A673 (cell line): ENCODE measurements at regions not wholly inside any gene's neighbourhood (a gene's known extent, or its start where the extent isn't known, plus 50 kb on each side); places are given as distances from the start of the nearest gene placed in this dataset.

Source experiments
- BruUV-seq: library from RNA; stranded (reverse); fragments of 400-500 nt; replicated peaks from 2 replicates; lab custom pipeline; 2021; lab: Mats Ljungman, UMichigan
- CTCF ChIA-PET: fragments of 300-600 bp; sonication (Branson Sonifier 250); formaldehyde crosslinking; loops from one replicate; lab custom pipeline; 2022; ENCODE audit warnings: antibody characterized with exemption; lab: Charles Lee
- POLR2A ChIA-PET: fragments of 300-600 bp; sonication (Branson Sonifier 250); formaldehyde crosslinking; loops from one replicate; lab custom pipeline; 2022; ENCODE audit warnings: antibody characterized with exemption; ENCODE audit not compliant: low non-redundant PET; lab: Charles Lee
- DNase-seq: peaks from one replicate; pipeline ENCODE4 v3.0.0-alpha.2; 2015; ENCODE audit warnings: low spot score
- H3K27ac ChIP-seq: fragments of 200-600 bp; sonication (generic); 2 replicates; pipeline ENCODE4 v1.5.1; 2016; ENCODE audit warnings: mixed run types, low read depth, mild to moderate bottlenecking, mixed read lengths, antibody characterized with exemption, low read length; ENCODE audit not compliant: poor library complexity, severe bottlenecking
- H3K27me3 ChIP-seq: fragments of 200-600 bp; sonication (generic); replicated peaks from 2 replicates; pipeline ENCODE4 v1.6.1; 2017; ENCODE audit warnings: mixed run types, low read depth, mild to moderate bottlenecking, mixed read lengths, antibody characterized with exemption, low read length; ENCODE audit not compliant: insufficient read depth, poor library complexity
- H3K36me3 ChIP-seq: fragments of 200-600 bp; sonication (generic); 2 replicates; pipeline ENCODE4 v1.6.1; 2016; ENCODE audit warnings: mixed run types, mild to moderate bottlenecking, mixed read lengths, antibody characterized with exemption, low read length; ENCODE audit not compliant: insufficient read depth, poor library complexity, severe bottlenecking
- H3K4me1 ChIP-seq: fragments of 200-600 bp; sonication (generic); 2 replicates; pipeline ENCODE4 v1.6.1; 2017; ENCODE audit warnings: mixed run types, mild to moderate bottlenecking, mixed read lengths, antibody characterized with exemption, low read length; ENCODE audit not compliant: insufficient read depth, poor library complexity, severe bottlenecking
- H3K4me3 ChIP-seq: fragments of 200-600 bp; sonication (generic); 2 replicates; pipeline ENCODE4 v1.5.1; 2016; ENCODE audit warnings: low read depth, mixed run types, mild to moderate bottlenecking, mixed read lengths, low read length; ENCODE audit not compliant: poor library complexity, severe bottlenecking
- H3K9me3 ChIP-seq: fragments of 200-600 bp; sonication (generic); 2 replicates; pipeline ENCODE4 v1.6.1; 2016; ENCODE audit warnings: mixed run types, low read depth, mild to moderate bottlenecking, mixed read lengths, antibody characterized with exemption, low read length; ENCODE audit not compliant: poor library complexity, severe bottlenecking
- EZH2 ChIP-seq: fragments of 200-600 bp; sonication (generic); IDR thresholded peaks from 2 replicates; pipeline ENCODE4 v1.6.1; 2017; ENCODE audit warnings: borderline replicate concordance, low read depth, mild to moderate bottlenecking, mixed read lengths, antibody characterized with exemption, low read length; ENCODE audit not compliant: poor library complexity, severe bottlenecking
- intact Hi-C: fragments of 100-400 bp; cut with micrococcal nuclease; formaldehyde crosslinking; loops from one replicate; pipeline ENCODE4 v1.10.0; 2022; ENCODE audit not compliant: unreplicated experiment
- TF ChIP-seq, protein P1 (sequence below): fragments of 300-800, 200-600 bp; sonication (generic); conservative IDR thresholded peaks from 2 replicates; pipeline ENCODE4 v1.5.1; 2017; ENCODE audit warnings: low read depth, mild to moderate bottlenecking, antibody characterized with exemption, low read length, moderate library complexity, mixed read lengths

DNA sequence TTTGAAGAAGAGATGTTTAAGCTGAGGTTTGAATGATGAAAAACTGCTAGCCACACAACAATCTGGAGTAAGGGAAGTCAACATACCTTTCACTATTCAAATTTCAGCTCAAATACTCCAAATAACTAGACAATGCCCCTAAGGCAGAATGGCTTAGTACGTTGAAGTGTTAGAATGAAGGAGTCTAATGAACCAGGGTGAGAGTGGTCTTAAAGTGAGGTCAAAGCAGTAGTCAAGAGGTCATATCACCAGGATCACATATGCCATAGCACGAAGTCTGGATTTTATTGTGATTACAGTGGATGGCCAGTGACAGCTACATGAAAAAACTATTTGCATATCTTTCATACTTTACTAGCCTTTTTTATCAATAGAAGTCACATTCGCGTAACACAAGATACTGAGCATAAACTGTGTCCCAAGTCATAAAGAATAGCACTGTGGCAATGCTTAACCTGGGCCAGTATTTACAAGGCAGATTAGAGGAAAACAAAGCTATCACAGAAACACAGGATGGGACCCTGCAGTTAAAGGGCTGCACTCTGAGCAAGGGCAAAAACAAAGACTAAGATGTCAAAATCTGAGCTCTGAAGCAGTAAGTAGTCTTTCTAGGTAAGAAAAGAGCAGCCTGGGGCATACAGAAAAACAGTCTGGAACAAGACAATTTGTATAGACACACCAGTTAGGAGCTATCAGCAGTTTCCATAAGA is 61.5 kb downstream of the HYCC1 start:
- CTCF ChIA-PET: no interaction called here
- no peaks in the 10 kb centered on the region for H3K27me3 ChIP-seq
- H3K9me3 ChIP-seq: no peaks in the 10 kb centered on the region
- no TSS peak for BruUV-seq
- H3K4me3 ChIP-seq: no peak overlapping the region
- TF ChIP-seq, protein P1, sequence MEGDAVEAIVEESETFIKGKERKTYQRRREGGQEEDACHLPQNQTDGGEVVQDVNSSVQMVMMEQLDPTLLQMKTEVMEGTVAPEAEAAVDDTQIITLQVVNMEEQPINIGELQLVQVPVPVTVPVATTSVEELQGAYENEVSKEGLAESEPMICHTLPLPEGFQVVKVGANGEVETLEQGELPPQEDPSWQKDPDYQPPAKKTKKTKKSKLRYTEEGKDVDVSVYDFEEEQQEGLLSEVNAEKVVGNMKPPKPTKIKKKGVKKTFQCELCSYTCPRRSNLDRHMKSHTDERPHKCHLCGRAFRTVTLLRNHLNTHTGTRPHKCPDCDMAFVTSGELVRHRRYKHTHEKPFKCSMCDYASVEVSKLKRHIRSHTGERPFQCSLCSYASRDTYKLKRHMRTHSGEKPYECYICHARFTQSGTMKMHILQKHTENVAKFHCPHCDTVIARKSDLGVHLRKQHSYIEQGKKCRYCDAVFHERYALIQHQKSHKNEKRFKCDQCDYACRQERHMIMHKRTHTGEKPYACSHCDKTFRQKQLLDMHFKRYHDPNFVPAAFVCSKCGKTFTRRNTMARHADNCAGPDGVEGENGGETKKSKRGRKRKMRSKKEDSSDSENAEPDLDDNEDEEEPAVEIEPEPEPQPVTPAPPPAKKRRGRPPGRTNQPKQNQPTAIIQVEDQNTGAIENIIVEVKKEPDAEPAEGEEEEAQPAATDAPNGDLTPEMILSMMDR: no peak
- no peak for TF ChIP-seq EZH2
- POLR2A ChIA-PET: no interaction called here
- no peaks in the 10 kb centered on the region for H3K36me3 ChIP-seq
- intact Hi-C loops: no loop called here
- DNase-seq: no peak
- no peaks in the 10 kb centered on the region for H3K4me1 ChIP-seq
- H3K27ac ChIP-seq: no peak overlapping the region

DNA sequence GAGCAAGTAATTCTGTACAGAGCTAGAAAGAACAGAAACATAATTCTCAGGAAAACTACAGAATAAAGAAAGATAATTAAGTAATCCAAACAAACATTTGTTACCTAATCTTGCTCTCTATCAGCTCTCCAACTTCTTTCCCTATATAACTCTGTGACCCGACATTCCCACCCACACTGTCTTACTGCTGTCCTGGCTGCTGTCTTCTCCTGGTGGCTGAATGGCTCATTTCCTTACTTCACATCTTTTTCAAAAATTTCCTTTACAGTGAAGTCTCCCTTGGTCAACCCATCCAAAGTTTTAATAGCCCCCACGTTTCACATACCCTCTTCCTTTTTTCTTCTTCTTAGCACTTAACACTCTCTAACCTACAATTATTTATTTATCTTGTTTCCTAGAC is 64.0 kb downstream of the HYCC1 start:
- no peak overlapping the region for H3K4me3 ChIP-seq
- no TSS peak for BruUV-seq
- H3K36me3 ChIP-seq: no peaks in the 10 kb centered on the region
- POLR2A ChIA-PET: no interaction called here
- CTCF ChIA-PET: no interaction called here
- no peak for DNase-seq
- no peak overlapping the region for H3K27ac ChIP-seq
- intact Hi-C loops: no loop called here
- TF ChIP-seq EZH2: no peak
- TF ChIP-seq, protein P1: no peak
- H3K9me3 ChIP-seq: no peaks in the 10 kb centered on the region
- H3K27me3 ChIP-seq: no peaks in the 10 kb centered on the region
- H3K4me1 ChIP-seq: no peaks in the 10 kb centered on the region

DNA sequence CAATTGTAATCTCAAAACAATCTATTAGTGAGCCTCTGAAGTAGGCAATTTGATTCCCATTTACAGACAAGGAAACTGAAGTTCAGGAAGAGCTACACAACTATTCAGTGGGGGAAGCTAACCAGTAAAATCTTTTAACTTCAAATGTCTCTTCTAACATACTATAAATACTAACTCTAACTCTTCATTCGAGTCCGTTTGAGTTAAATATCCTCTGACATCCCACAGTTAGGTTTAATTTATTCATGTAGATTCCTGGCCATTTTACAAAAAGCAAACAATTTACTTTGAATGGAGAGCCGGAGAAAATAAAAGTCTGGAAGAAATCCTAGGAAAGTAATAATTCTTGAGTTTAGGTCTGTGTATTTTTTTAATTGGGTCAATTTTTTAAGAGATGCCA is 64.7 kb downstream of the HYCC1 start:
- no peaks in the 10 kb centered on the region for H3K4me1 ChIP-seq
- no peak for TF ChIP-seq EZH2
- TF ChIP-seq, protein P1: no peak
- no TSS peak for BruUV-seq
- no peaks in the 10 kb centered on the region for H3K36me3 ChIP-seq
- no peaks in the 10 kb centered on the region for H3K9me3 ChIP-seq
- ChIA-PET POLR2A (no interaction called here), CTCF (no interaction called here)
- H3K4me3 ChIP-seq: no peak overlapping the region
- H3K27me3 ChIP-seq: no peaks in the 10 kb centered on the region
- no peak overlapping the region for H3K27ac ChIP-seq
- no peak for DNase-seq
- intact Hi-C loops: no loop called here
